ENCODE measurements at regions not wholly inside any gene's neighbourhood (a gene's known extent, or its start where the extent isn't known, plus 50 kb on each side); places are given as distances from the start of the nearest gene placed in this dataset.

DNA sequence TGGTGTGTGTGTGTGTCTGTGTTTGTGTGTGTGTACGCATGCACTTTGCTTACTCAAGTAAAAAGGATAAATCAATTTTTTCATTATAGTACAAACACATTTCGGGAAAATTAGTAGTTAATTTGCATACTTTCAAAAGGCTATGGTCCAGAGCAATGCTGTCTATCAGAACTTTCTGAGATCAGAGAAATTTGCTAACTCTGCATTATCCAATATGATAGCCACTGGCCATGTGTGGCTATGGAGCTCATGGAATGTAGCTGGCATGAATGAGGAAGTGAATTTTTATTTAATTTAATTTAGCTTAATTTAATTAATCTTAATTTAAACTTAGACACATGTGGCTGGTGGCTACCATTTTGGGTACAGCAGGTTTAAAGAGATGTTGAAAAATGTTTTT, 289.6 kb downstream of the MAT2B start:
- DNase-seq, result no peak
- Mint-ChIP-seq H3K27me3 (no peaks in the 10 kb centered on the region), H3K27ac (no peak overlapping the region), H3K4me1 (ENCODE audit: low read depth in 2 of 2) (no peaks in the 10 kb centered on the region), H3K9me3 (peaks cover 0 to 3% of the 10 kb centered on the region in 2 donors), H3K36me3 (ENCODE audit: insufficient read depth) (no peaks in the 10 kb centered on the region), H3K4me3 (no peak overlapping the region)
- no peak for ATAC-seq (replicated peaks)

DNA sequence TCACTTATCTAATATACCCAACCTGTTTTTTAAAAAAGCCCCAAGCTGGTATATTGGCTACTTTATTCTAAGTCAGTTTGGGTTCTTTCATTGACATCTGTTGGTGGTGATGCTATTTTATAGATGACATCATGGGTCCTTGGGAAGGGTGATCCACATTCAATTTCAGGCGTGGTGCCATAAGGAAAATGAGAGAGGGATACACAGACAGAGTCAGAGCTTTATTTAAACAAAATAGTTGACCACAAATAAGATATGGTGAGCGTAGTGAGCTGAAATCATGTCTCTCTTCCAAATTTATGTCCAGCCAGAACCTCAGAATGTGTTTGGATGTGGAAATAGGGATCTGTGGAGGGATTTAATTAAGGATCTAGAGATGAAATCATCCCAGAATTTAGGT, 302.4 kb downstream of the MAT2B start:
- no peak overlapping the region for H3K27ac Mint-ChIP-seq
- DNase-seq (no peak), ATAC-seq (replicated peaks) (no peak)
- H3K4me1 Mint-ChIP-seq (ENCODE audit: low read depth in 2 of 2), result no peaks in the 10 kb centered on the region
- H3K27me3 Mint-ChIP-seq, result no peaks in the 10 kb centered on the region
- no peaks in the 10 kb centered on the region for H3K36me3 Mint-ChIP-seq (ENCODE audit: insufficient read depth)
- H3K9me3 Mint-ChIP-seq, result no peaks in the 10 kb centered on the region
- H3K4me3 Mint-ChIP-seq, result no peak overlapping the region

DNA sequence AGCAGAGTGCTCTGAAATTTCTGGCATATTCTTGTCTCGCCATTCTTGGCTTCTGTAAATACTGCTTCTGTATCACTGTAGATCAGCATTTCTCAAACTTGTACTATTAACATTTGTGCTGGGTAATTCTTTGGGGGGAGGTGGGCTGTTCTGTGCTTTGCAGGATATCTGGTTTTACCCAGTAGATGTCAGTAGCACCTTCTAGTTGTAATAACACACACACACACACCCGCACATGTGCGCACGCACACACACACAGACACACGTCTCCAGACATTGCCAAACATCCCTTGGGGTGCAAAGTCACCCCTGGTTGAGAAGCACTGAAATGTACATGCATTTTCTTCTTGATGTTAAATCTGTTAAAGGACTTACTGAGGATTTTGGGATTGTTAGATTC, 304.1 kb downstream of the MAT2B start:
- H3K9me3 Mint-ChIP-seq, result no peaks in the 10 kb centered on the region
- H3K4me1 Mint-ChIP-seq (ENCODE audit: low read depth in 2 of 2), result no peaks in the 10 kb centered on the region
- no peak for ATAC-seq (replicated peaks)
- no peaks in the 10 kb centered on the region for H3K27me3 Mint-ChIP-seq
- H3K27ac Mint-ChIP-seq, result no peak overlapping the region
- H3K4me3 Mint-ChIP-seq, result no peak overlapping the region
- no peaks in the 10 kb centered on the region for H3K36me3 Mint-ChIP-seq (ENCODE audit: insufficient read depth)
- DNase-seq, result no peak

DNA sequence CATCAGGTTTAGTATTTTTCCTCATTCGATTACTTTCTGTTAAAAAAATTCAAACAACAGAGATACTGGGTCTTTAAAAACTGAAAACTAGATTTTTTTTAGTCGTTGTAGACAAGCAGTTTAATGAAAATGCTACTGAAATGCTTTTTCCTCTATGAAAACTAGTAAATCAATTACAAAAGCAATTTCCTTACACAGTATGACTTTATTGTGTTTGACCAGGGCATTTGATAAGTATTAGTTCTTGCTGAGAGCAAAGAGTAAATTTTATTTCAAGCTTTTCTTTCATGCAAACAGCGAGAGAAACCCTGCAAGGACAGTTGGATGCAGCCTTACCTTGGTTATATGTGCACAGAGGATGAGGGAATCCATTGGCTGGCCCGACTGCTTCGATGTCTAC, 308.5 kb downstream of the MAT2B start:
- Mint-ChIP-seq H3K4me3 (no peak overlapping the region), H3K36me3 (ENCODE audit: insufficient read depth) (no peaks in the 10 kb centered on the region), H3K27me3 (no peaks in the 10 kb centered on the region), H3K27ac (no peak overlapping the region), H3K4me1 (ENCODE audit: low read depth in 2 of 2) (no peaks in the 10 kb centered on the region), H3K9me3 (peaks cover 0 to 6% of the 10 kb centered on the region in 2 donors)
- ATAC-seq (replicated peaks) (no peak), DNase-seq (no peak)

DNA sequence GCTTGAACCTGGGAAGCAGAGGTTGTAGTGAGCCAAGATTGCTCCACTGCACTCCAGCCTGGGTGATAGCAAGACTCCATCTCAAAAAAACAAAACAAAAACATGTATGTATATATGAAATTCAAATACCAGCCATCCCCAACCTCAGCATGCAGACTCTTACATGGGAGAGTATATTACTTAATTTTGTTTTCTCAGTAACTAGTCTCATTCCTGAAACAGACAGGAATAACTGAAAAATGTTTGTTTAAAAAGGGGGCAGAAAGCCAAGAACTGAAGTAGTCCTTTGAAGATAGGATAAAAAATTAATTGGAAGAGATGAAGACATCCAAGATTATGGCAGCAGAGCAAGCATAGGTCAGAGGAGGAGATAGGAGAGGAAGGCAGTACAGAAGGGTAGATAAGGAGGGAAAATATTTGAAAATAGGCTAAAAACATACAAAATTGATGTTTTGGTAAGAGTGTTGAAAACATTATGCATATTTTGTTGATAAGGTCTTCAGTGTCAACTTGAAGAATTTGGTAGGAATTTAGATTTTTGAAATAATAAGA, 309.9 kb downstream of the MAT2B start:
- H3K36me3 Mint-ChIP-seq (ENCODE audit: insufficient read depth), result no peaks in the 10 kb centered on the region
- H3K4me3 Mint-ChIP-seq, result no peak overlapping the region
- DNase-seq (no peak), ATAC-seq (replicated peaks) (no peak)
- peaks cover 6 to 8% of the 10 kb centered on the region in 2 donors for H3K9me3 Mint-ChIP-seq
- no peaks in the 10 kb centered on the region for H3K4me1 Mint-ChIP-seq (ENCODE audit: low read depth in 2 of 2)
- no peaks in the 10 kb centered on the region for H3K27me3 Mint-ChIP-seq
- no peak overlapping the region for H3K27ac Mint-ChIP-seq

DNA sequence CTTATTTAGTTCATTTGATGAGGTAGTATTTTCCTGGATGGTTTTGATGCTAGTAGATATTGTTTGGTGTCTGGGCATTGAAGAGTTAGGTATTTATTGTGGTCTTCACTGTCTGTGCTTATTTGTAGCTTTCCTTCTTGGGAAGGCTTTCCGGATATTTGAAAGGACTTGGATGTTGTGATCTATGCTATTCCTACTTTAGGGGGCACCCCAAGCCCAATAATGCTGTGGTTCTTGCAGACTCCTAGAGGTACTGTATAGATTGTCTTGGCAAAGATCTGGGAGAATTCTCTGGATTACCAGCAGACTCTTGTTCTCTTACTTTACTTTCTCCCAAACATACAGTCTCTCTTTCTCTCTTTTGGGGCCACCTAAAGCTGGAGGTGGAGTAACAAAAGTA, 315.7 kb downstream of the MAT2B start:
- ATAC-seq (replicated peaks), result no peak

DNA sequence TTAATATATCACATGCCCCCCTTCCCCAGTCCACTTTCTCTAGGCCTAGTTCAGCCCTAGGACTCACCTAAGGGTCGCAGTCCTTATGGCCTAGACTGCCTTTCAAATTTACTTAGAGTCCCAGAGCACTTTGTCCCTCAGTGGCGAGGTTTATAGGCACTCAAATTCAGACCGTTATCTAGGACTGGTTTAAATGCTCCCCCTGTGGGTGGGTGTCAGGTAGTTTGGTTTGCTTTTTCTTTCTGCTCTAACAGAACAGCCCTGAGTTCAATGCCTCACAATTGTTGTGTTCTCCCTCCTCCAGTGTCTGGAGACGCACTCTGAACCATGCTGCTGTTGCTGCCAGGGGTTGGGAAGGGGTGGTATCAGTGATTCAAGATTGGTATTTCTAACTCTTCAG, 317.1 kb downstream of the MAT2B start:
- H3K4me1 Mint-ChIP-seq (ENCODE audit: low read depth in 2 of 2), result no peaks in the 10 kb centered on the region
- ATAC-seq (replicated peaks) (no peak), DNase-seq (no peak)
- H3K9me3 Mint-ChIP-seq, result peaks cover 6 to 19% of the 10 kb centered on the region in 2 donors
- no peaks in the 10 kb centered on the region for H3K27me3 Mint-ChIP-seq
- H3K4me3 Mint-ChIP-seq, result no peak overlapping the region
- H3K27ac Mint-ChIP-seq, result no peak overlapping the region
- H3K36me3 Mint-ChIP-seq (ENCODE audit: insufficient read depth), result no peaks in the 10 kb centered on the region

More for the DNA sequence above, 315.7 kb downstream of the MAT2B start:
- H3K4me1 Mint-ChIP-seq (ENCODE audit: low read depth in 2 of 2), result no peaks in the 10 kb centered on the region
- no peak overlapping the region for H3K27ac Mint-ChIP-seq
- H3K36me3 Mint-ChIP-seq (ENCODE audit: insufficient read depth), result no peaks in the 10 kb centered on the region
- H3K9me3 Mint-ChIP-seq, result peaks cover 6 to 19% of the 10 kb centered on the region in 2 donors
- no peak overlapping the region for H3K4me3 Mint-ChIP-seq
- no peak for DNase-seq
- no peaks in the 10 kb centered on the region for H3K27me3 Mint-ChIP-seq

DNA sequence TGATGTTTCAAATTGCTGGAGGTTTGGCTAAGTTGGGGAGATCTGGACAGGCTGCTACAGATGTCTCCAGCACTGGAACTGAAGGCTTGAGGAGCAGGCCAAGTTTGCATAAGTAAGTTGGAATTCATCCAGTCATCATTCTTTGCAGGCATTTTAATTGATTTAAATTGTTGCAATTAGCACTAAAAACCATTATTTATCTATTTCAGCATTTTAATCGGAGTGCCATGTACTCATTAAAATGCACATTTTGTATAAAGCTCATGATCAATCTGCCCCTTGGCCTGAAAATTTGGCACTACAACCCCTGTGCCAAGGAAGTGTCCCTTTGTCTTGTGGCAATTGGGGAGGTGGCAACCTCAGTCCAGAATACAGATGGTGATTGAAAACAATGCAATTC, 320.2 kb downstream of the MAT2B start:
- Mint-ChIP-seq H3K9me3 (peaks cover 0 to 8% of the 10 kb centered on the region in 2 donors), H3K27me3 (no peaks in the 10 kb centered on the region), H3K4me1 (ENCODE audit: low read depth in 2 of 2) (no peaks in the 10 kb centered on the region)

DNA sequence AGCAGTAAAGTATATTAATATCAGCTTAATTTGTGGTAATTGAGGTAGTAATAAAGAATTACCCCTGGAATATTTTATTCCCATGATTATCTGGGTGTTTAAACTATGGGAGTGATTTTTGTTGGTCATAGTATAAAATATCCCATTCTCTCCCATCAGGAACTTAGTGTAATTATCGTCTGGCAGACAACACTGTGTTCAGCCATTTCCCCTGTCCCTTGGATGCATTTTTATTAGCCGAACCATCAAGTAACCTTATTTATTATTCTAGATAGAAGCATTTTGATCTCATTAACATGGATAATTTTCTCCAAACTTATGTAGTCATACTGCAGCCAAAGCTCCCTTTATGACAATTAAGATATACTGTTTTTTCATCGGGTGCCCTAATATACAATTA, 320.8 kb downstream of the MAT2B start:
- H3K27me3 Mint-ChIP-seq, result no peaks in the 10 kb centered on the region
- no peaks in the 10 kb centered on the region for H3K36me3 Mint-ChIP-seq (ENCODE audit: insufficient read depth)
- no peak overlapping the region for H3K4me3 Mint-ChIP-seq
- no peaks in the 10 kb centered on the region for H3K4me1 Mint-ChIP-seq (ENCODE audit: low read depth in 2 of 2)
- peaks cover 0 to 2% of the 10 kb centered on the region in 2 donors for H3K9me3 Mint-ChIP-seq
- DNase-seq (no peak), ATAC-seq (replicated peaks) (no peak)
- H3K27ac Mint-ChIP-seq, result no peak overlapping the region

More for the DNA sequence above, 320.2 kb downstream of the MAT2B start:
- Mint-ChIP-seq H3K36me3 (ENCODE audit: insufficient read depth) (no peaks in the 10 kb centered on the region), H3K27ac (no peak overlapping the region), H3K4me3 (no peak overlapping the region)
- ATAC-seq (replicated peaks) (no peak), DNase-seq (no peak)

DNA sequence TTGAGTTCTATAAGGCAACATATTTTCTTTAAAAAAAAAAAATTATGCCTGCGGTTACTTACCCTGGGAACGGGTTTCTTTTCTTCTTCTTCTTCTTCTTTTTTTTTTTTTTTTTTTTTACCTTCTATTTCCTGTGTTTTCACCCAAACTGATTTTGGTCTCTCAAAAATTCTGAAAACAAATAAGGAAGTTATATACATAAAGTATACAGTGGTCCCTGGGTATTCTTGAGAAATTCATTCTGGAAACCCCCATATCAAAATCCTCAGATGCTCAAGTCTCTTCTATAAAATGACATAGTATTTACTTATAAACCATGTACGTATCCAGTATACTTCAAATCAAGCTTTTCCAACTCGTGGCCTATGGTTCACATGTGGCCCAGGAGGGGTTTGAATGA, 326.7 kb downstream of the MAT2B start:
- Mint-ChIP-seq H3K27me3 (no peaks in the 10 kb centered on the region), H3K4me1 (ENCODE audit: low read depth in 2 of 2) (no peaks in the 10 kb centered on the region), H3K4me3 (no peak overlapping the region), H3K9me3 (peaks cover 0 to 4% of the 10 kb centered on the region in 2 donors), H3K36me3 (ENCODE audit: insufficient read depth) (peaks cover 4% of the 10 kb centered on the region), H3K27ac (no peak overlapping the region)
- ATAC-seq (replicated peaks) (no peak), DNase-seq (no peak)

DNA sequence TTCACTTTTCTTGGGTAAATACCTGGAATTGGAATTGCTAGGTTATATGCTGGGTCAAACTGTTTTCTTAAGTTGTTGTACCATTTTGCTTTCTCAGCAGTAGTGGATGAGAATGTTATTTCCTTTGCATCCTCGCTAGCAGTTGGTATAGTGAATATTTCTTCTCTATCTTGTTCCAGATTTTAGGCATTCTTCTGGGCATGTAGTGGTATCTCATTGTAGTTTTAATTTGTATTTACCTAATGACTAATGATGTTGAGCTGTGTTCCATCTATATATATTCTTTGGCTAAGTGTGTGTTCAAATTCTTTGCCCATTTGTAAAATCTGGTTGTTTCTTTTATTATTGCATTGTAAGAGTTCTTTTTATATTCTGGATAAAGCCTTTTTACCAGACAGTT, 333.3 kb downstream of the MAT2B start:
- Mint-ChIP-seq H3K27ac (no peak overlapping the region), H3K4me1 (ENCODE audit: low read depth in 2 of 2) (no peaks in the 10 kb centered on the region), H3K9me3 (peaks cover 0 to 2% of the 10 kb centered on the region in 2 donors), H3K4me3 (no peak overlapping the region), H3K27me3 (no peaks in the 10 kb centered on the region), H3K36me3 (ENCODE audit: insufficient read depth) (no peaks in the 10 kb centered on the region)
- ATAC-seq (replicated peaks) (no peak), DNase-seq (no peak)

DNA sequence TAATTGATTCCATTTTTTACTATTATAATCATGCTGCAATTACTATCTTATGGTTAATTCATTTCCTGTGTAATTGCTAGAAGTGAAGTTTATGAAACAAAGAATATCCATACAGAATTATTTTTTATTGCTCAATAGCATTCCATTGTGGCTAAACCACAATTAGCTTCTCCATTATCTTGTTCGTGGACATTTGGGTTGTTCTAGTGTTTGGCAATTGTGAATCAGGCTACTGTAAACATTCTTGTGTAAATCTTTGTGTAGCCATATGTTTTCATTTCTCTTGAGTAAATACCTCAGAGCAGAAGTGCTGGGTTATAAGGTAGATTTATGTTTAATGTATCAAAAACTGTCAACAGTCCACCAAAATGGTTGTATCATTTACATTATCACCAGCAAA, 341.1 kb downstream of the MAT2B start:
- no peak for ATAC-seq (replicated peaks)
- Mint-ChIP-seq H3K4me1 (ENCODE audit: low read depth in 2 of 2) (no peaks in the 10 kb centered on the region), H3K9me3 (peaks cover 0 to 3% of the 10 kb centered on the region in 2 donors), H3K27ac (no peak overlapping the region), H3K27me3 (no peaks in the 10 kb centered on the region), H3K36me3 (ENCODE audit: insufficient read depth) (no peaks in the 10 kb centered on the region), H3K4me3 (no peak overlapping the region)
- DNase-seq, result no peak

DNA sequence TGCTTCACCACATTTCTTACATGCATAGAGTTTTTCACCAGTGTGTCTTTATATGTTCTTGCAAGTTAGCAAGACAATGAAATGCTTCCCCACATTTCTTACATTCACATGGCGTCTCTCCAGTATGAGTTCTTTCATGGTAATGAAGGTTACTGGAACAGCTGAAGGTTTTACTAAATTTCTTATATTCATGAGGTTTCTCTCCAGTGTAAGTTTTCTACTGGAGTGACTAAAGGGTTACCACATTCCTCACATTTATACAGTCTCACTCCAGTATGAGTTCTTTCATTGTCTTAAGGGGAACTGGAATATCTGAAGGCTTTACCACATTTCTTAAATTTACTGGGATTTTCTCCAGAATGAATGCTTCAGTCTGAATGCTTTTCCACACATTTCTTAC, 350.3 kb downstream of the MAT2B start:
- H3K9me3 Mint-ChIP-seq, result peaks cover 0 to 4% of the 10 kb centered on the region in 2 donors
- H3K4me3 Mint-ChIP-seq, result no peak overlapping the region
- no peak overlapping the region for H3K27ac Mint-ChIP-seq
- DNase-seq, result no peak
- no peaks in the 10 kb centered on the region for H3K4me1 Mint-ChIP-seq (ENCODE audit: low read depth in 2 of 2)
- no peaks in the 10 kb centered on the region for H3K27me3 Mint-ChIP-seq
- no peak for ATAC-seq (replicated peaks)
- H3K36me3 Mint-ChIP-seq (ENCODE audit: insufficient read depth), result no peaks in the 10 kb centered on the region

DNA sequence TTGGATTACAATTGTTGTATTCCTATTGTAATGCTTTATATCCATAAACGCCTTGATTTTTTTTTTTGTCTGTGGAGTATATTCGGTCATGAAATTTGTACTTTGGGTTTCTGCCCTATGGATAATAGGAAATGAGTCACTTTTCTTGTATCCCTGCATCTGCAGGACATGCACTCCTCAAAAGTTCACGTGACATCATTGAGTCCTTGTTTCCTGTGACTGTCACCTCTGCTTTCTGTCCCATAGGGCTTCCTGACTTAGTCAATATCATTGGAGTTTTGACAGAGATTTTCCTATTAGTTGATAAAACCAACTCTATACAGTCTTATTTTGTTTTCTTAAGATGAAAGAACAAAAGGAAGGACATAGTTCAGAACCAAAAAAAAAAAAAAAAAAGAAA, 356.3 kb downstream of the MAT2B start:
- DNase-seq (no peak), ATAC-seq (replicated peaks) (no peak)
- Mint-ChIP-seq H3K27ac (no peak overlapping the region), H3K27me3 (no peaks in the 10 kb centered on the region), H3K4me1 (ENCODE audit: low read depth in 2 of 2) (no peaks in the 10 kb centered on the region), H3K36me3 (ENCODE audit: insufficient read depth) (no peaks in the 10 kb centered on the region), H3K4me3 (no peak overlapping the region), H3K9me3 (no peaks in the 10 kb centered on the region)

DNA sequence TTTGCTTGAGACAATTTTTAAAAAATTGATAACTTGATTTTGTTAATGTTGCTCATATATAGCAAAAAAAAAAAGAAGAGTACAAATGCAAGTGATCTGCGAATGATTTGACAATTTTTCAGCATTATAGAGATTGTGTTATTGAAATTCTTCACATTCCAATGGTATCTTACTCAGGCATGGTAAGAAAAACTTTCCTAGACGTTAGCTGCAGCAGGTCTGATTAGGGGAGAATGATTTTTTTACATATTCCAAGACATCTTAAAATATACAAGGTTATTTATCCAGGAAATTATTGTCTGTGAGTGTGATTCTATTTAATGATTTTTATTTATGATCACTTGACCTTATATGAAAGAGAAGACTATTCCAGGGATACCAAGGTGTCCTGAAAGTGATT, 361.9 kb downstream of the MAT2B start:
- Mint-ChIP-seq H3K36me3 (ENCODE audit: insufficient read depth) (no peaks in the 10 kb centered on the region), H3K27me3 (no peaks in the 10 kb centered on the region), H3K9me3 (peaks cover 4 to 7% of the 10 kb centered on the region in 2 donors), H3K27ac (no peak overlapping the region), H3K4me3 (no peak overlapping the region), H3K4me1 (ENCODE audit: low read depth in 2 of 2) (no peaks in the 10 kb centered on the region)
- ATAC-seq (replicated peaks), result no peak
- no peak for DNase-seq

All from effector memory CD8-positive, alpha-beta T cell (primary cell).